Occipital lobe (tissue), 1 donor: ENCODE measurements at regions not wholly inside any gene's neighbourhood (a gene's known extent, or its start where the extent isn't known, plus 50 kb on each side); places are given as distances from the start of the nearest gene placed in this dataset.

Source experiments
- DNase-seq: peaks from one replicate; lab custom pipeline; 2025; lab: John Stamatoyannopoulos, UW

- DNase-seq, result no peak
These were observed 79.3 kb downstream of the PCTP start for GRCh38 chr17:55829995-55830612.

- no peak for DNase-seq
These were observed 80.0 kb downstream of the PCTP start for GRCh38 chr17:55830699-55831471.

- no peak for DNase-seq
These were observed 82.5 kb downstream of the PCTP start for GRCh38 chr17:55833306-55833705.

- no peak for DNase-seq
These were observed 91.7 kb downstream of the PCTP start for GRCh38 chr17:55842405-55843158.

GRCh38 chr17:55843785-55844184, 92.9 kb downstream of the PCTP start:
- no peak for DNase-seq

- peak; percentile 16 for DNase-seq
These were observed 94.5 kb downstream of the PCTP start for GRCh38 chr17:55845385-55845784.

- DNase-seq, result no peak
These were observed 95.9 kb downstream of the PCTP start for GRCh38 chr17:55846745-55847144.

- no peak for DNase-seq
These were observed 101.9 kb downstream of the PCTP start for GRCh38 chr17:55852734-55853133.

- no peak for DNase-seq
These were observed 108.5 kb downstream of the PCTP start for GRCh38 chr17:55859301-55859795.

GRCh38 chr17:55865072-55865762, 114.4 kb downstream of the PCTP start:
- no peak for DNase-seq

- no peak for DNase-seq
These were observed 119.2 kb downstream of the PCTP start for GRCh38 chr17:55870044-55870443.

- no peak for DNase-seq
These were observed 121.5 kb downstream of the PCTP start for GRCh38 chr17:55872374-55872773.

GRCh38 chr17:55873017-55873758, 122.3 kb downstream of the PCTP start:
- no peak for DNase-seq

GRCh38 chr17:55883149-55883548, 132.3 kb downstream of the PCTP start:
- DNase-seq, result no peak

GRCh38 chr17:55887531-55887930, 136.7 kb downstream of the PCTP start:
- DNase-seq, result no peak

- DNase-seq, result no peak
These were observed 138.4 kb downstream of the PCTP start for GRCh38 chr17:55889271-55889670.

- no peak for DNase-seq
These were observed 144.4 kb downstream of the PCTP start for GRCh38 chr17:55895112-55895759.

- DNase-seq, result no peak
These were observed 146.4 kb downstream of the PCTP start for GRCh38 chr17:55897301-55897700.

GRCh38 chr17:55898195-55898594, 147.3 kb downstream of the PCTP start:
- DNase-seq, result no peak

- no peak for DNase-seq
These were observed 149.3 kb downstream of the PCTP start for GRCh38 chr17:55900188-55900587.
